ENCODE measurements at regions not wholly inside any gene's neighbourhood (a gene's known extent, or its start where the extent isn't known, plus 50 kb on each side); places are given as distances from the start of the nearest gene placed in this dataset.

- TF ChIP-seq POLR2AphosphoS5 (IDR thresholded peaks at IDR 0.05) (no peak), POLR2A (IDR thresholded peaks at IDR 0.05) (no peak)
- TF ChIP-seq, protein P1, sequence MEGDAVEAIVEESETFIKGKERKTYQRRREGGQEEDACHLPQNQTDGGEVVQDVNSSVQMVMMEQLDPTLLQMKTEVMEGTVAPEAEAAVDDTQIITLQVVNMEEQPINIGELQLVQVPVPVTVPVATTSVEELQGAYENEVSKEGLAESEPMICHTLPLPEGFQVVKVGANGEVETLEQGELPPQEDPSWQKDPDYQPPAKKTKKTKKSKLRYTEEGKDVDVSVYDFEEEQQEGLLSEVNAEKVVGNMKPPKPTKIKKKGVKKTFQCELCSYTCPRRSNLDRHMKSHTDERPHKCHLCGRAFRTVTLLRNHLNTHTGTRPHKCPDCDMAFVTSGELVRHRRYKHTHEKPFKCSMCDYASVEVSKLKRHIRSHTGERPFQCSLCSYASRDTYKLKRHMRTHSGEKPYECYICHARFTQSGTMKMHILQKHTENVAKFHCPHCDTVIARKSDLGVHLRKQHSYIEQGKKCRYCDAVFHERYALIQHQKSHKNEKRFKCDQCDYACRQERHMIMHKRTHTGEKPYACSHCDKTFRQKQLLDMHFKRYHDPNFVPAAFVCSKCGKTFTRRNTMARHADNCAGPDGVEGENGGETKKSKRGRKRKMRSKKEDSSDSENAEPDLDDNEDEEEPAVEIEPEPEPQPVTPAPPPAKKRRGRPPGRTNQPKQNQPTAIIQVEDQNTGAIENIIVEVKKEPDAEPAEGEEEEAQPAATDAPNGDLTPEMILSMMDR (IDR thresholded peaks at IDR 0.05), result no peak
These were observed 191.0 kb upstream of the PLPP4 start for GRCh38 chr10:120266022-120266421.
